Omental fat pad (tissue), 3 donors: ENCODE measurements at regions not wholly inside any gene's neighbourhood (a gene's known extent, or its start where the extent isn't known, plus 50 kb on each side); places are given as distances from the start of the nearest gene placed in this dataset.

Source experiments
- ATAC-seq: fragments of 150-250 bp; one replicate; pipeline ENCODE4 v1.9.1; 2016; ENCODE audit warnings: mild to moderate bottlenecking, moderate library complexity; ENCODE audit not compliant: low FRiP score
- DNase-seq: peaks from one replicate; pipeline ENCODE4 v3.0.0-alpha.2; 2019; ENCODE audit warnings: low spot score
- TF ChIP-seq, protein P1 (sequence below), 3 donors: fragments of 450-650 bp; IDR thresholded peaks; one replicate each; pipeline ENCODE4 v1.5.1; 2016 to 2017; ENCODE audit warnings: antibody characterized with exemption in 3 of 3, mild to moderate bottlenecking in 3 of 3, moderate library complexity in 2 of 3

DNA sequence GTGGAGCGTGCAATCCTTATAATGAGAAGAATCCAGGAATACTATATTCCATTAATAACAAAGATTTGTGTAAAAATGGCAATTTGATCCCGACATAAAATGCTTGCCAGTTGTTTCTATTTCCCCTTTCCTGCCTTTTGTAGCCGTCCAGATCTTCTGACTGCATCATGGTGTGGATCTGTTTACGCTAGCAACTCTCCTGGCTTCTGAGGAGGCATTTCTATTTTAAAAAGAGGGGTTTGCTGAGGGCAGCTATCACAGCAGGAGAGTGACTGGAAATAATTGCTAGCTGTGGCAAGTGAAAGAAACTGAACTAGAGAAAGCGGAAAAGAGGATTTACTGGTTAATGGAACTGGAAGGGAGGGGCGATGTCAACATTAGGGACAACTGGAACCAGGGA, 145.6 kb downstream of the ATP23 start:
- TF ChIP-seq, protein P1, sequence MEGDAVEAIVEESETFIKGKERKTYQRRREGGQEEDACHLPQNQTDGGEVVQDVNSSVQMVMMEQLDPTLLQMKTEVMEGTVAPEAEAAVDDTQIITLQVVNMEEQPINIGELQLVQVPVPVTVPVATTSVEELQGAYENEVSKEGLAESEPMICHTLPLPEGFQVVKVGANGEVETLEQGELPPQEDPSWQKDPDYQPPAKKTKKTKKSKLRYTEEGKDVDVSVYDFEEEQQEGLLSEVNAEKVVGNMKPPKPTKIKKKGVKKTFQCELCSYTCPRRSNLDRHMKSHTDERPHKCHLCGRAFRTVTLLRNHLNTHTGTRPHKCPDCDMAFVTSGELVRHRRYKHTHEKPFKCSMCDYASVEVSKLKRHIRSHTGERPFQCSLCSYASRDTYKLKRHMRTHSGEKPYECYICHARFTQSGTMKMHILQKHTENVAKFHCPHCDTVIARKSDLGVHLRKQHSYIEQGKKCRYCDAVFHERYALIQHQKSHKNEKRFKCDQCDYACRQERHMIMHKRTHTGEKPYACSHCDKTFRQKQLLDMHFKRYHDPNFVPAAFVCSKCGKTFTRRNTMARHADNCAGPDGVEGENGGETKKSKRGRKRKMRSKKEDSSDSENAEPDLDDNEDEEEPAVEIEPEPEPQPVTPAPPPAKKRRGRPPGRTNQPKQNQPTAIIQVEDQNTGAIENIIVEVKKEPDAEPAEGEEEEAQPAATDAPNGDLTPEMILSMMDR (IDR thresholded peaks at IDR 0.05), result no peak
- DNase-seq (no peak), ATAC-seq (no peak)

DNA sequence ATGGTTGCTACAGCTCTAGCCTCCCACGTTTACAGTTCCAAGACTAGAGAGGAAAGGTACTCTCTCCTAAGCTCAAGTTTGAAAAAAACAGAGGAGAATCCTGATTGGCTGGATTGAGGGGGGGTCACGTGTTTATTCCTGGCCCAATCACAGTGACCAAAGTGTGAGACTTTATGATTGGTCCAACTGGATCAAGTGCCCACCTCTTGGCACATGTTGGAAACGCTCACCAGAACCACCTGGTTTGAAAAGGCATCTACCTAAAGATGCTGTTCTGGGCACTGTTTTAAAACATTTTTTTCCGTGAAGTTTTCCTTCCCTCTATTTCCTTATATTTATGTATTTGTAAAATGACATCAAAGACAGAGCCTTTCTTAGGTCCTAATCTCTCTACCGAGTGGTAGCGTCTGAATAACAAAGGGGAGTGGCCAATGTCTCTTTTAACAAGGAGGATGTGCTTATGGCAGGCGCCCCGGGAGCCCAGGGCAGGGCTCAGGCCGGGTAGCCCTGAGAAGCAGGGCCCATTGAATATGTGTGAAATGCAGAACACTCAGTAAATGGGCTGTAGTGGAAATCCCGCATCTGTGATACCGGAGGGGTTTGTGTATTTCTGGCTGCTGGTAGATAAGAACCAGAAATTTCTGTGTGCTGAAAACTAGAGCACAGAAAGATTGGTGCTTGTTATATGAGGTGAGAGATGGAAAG, 146.2 kb downstream of the ATP23 start:
- TF ChIP-seq, protein P1 (IDR thresholded peaks at IDR 0.05), result no peak
- no peak for ATAC-seq
- no peak for DNase-seq

DNA sequence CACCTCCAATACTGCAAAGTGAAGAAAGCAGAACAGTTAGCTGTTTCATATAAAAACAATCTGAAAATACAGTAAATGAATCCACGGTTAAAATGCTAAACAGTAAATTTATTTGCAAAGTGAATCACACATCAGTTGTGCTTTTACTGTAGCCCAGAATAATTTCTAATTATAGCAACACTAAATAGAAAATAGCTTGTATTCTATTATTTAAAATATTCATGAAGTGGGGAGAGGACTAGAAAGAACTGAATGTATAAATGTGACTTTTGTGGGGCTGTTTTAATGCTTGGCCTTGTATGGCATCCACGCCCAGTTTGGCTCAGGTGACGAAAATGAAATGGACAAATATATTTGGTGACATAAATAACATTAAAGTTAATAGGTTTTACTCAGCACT, 148.2 kb downstream of the ATP23 start:
- DNase-seq (no peak), ATAC-seq (no peak)
- TF ChIP-seq, protein P1 (IDR thresholded peaks at IDR 0.05), result no peak

DNA sequence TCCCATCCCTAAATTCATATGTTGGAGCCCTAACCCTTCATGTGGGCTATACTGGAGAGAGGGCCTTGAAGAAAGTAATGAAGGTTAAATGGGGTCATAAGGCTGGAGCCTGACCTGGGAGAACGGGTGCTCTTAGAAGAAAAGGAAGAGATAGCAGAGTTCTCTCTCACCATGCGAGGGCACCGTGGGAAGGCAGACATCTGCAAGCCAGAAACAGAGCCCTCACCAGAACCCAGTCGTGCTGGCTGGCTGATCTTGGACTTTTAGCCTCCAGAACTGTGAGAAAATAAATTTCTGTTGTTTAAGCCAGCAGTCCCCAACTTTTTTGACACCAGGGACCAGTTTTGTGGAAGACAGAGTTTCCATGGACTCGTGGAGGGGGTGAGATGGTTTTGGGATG, 149.3 kb downstream of the ATP23 start:
- DNase-seq (no peak), ATAC-seq (no peak)

DNA sequence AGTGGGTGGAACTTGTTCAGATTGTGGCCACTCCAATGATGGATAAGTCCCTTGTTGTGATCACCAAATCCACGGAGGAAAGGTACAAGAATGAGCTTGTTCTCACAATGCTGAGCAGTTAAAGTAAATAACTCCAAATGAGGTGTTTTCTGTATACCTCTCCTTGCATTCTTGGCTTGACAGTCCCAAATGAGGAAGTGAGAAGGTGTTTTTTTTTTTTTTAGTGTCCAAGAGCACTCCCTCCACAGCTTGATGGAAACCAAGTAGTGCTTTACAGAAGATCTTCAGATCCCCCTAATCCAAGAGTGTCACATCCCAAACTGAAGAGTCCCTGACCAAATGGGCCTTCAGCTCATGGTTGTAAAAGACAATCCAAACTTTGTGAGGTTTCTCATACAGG, 153.6 kb downstream of the ATP23 start:
- ATAC-seq (no peak), DNase-seq (no peak)
- TF ChIP-seq, protein P1 (IDR thresholded peaks at IDR 0.05), result no peak

More for the DNA sequence above, 149.3 kb downstream of the ATP23 start:
- TF ChIP-seq, protein P1 (IDR thresholded peaks at IDR 0.05), result no peak

DNA sequence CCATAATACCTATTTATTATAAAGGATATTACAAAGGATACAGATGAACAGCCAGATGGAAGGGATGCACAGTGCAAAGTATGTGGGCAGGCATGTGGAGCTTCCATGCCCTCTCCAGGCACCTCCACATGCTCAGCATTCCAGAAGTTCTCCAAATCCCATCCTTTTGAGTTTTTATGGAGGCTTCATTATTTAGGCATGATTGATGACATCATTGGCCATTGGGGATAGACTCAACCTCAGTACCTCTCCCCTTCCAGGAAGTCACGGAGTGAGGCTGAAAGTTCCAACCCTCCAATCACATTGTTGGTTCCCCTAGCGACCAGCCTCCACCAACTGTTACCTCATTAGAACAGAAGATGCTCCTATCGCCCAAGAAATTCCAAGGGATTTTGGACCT, 156.4 kb downstream of the ATP23 start:
- TF ChIP-seq, protein P1 (IDR thresholded peaks at IDR 0.05), result no peak
- no peak for ATAC-seq
- DNase-seq, result no peak

DNA sequence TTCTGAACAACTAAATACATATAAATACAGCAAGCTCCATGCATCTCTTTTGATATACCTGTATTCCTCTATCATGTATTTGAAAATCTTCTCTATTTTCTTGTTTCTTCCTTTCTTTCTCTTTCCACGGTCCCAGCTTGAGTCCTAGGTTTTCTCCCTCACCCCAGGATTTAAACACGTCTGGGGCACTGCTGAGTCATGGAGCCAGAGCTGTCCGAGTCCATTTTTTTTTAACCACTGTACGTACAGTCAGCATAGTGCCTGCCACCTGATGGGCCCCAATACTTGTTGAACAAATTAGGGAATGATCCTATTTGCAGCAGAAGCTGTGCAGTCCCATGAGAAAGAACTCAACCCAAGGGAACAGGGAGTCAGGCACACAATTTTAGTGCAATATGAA, 158.1 kb downstream of the ATP23 start:
- TF ChIP-seq, protein P1 (IDR thresholded peaks at IDR 0.05), result no peak
- DNase-seq, result no peak
- no peak for ATAC-seq
